Adrenal gland (tissue), 5 donors: ENCODE measurements at regions not wholly inside any gene's neighbourhood (a gene's known extent, or its start where the extent isn't known, plus 50 kb on each side); places are given as distances from the start of the nearest gene placed in this dataset.

Experiments used
- CTCF ChIP-seq, 6 experiments: fragments of 450-650 bp in 4 of 6; fragments of 200-600 bp in 2 of 6; sonication (generic) in 1 of 6; IDR thresholded peaks; 1 replicate in 5 of 6; 2 replicates in 1 of 6; pipeline versions ENCODE4 v1.5.1 to v1.8.0; 2016 to 2021; ENCODE audit warnings: antibody characterized with exemption in 6 of 6, mild to moderate bottlenecking in 2 of 6, moderate library complexity in 1 of 6
- POLR2A ChIP-seq, 2 donors: fragments of 450-650 bp; IDR thresholded peaks; one replicate each; pipeline ENCODE4 v1.6.1; 2017; ENCODE audit warnings: antibody characterized with exemption in 2 of 2, mild to moderate bottlenecking in 2 of 2, moderate library complexity in 1 of 2
- donor health status: DM: no; HTN: no; CAD: no.

GRCh38 chr2:23037596-23037995 lies 347.4 kb upstream of the KLHL29 start:
- TF ChIP-seq CTCF (IDR thresholded peaks at IDR 0.05) (no peak), POLR2A (IDR thresholded peaks at IDR 0.05) (no peak)
